DOHH2 (cell line): ENCODE measurements at regions not wholly inside any gene's neighbourhood (a gene's known extent, or its start where the extent isn't known, plus 50 kb on each side); places are given as distances from the start of the nearest gene placed in this dataset.

Experiments used
- EZH2phosphoT487 ChIP-seq: fragments of 200-600 bp; sonication (generic); IDR thresholded peaks from 2 replicates; pipeline ENCODE4 v1.6.1; 2017; ENCODE audit warnings: borderline replicate concordance, mild to moderate bottlenecking, antibody characterized with exemption, low read length, moderate library complexity, mixed read lengths
- TF ChIP-seq, protein P1 (sequence below): fragments of 200-600 bp; sonication (generic); IDR thresholded peaks from one replicate; pipeline ENCODE4 v1.5.1; 2014; ENCODE audit warnings: antibody characterized with exemption, mild to moderate bottlenecking, low read depth, low read length; ENCODE audit not compliant: poor library complexity, severe bottlenecking

DNA sequence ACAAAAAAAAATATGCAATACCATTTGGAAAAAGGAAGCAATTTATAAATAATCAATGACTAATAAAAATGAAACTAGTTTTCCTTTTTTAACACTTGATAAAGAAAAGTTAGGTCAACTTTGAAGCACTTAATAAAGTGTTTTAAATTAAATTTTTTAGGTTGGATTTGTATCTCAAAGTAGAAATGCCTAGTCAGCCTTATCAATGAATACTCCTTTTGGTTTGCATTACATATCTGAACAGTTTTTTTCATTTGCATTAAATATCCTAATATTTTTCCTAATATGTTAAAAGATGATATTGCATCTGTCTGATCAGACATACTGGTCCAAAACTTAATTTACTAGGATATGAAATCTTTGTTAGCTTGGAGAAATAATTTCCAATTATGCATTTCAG lies 155.8 kb upstream of the ZFP42 start:
- TF ChIP-seq, protein P1, sequence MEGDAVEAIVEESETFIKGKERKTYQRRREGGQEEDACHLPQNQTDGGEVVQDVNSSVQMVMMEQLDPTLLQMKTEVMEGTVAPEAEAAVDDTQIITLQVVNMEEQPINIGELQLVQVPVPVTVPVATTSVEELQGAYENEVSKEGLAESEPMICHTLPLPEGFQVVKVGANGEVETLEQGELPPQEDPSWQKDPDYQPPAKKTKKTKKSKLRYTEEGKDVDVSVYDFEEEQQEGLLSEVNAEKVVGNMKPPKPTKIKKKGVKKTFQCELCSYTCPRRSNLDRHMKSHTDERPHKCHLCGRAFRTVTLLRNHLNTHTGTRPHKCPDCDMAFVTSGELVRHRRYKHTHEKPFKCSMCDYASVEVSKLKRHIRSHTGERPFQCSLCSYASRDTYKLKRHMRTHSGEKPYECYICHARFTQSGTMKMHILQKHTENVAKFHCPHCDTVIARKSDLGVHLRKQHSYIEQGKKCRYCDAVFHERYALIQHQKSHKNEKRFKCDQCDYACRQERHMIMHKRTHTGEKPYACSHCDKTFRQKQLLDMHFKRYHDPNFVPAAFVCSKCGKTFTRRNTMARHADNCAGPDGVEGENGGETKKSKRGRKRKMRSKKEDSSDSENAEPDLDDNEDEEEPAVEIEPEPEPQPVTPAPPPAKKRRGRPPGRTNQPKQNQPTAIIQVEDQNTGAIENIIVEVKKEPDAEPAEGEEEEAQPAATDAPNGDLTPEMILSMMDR: no peak
- TF ChIP-seq EZH2phosphoT487: no peak
